Smooth muscle cell (in vitro differentiated cells): ENCODE measurements at regions not wholly inside any gene's neighbourhood (a gene's known extent, or its start where the extent isn't known, plus 50 kb on each side); places are given as distances from the start of the nearest gene placed in this dataset.

Experiments
- DNase-seq: peaks from one replicate; lab custom pipeline; 2025; ENCODE audit not compliant: unreplicated experiment; lab: John Stamatoyannopoulos, UW
- H2AFZ ChIP-seq: fragments of 200-600 bp; sonication (generic); 2 replicates; pipeline ENCODE4 v1.6.0; 2016; ENCODE audit warnings: antibody characterized with exemption, low read depth, mild to moderate bottlenecking
- H3F3A ChIP-seq: fragments of 200-600 bp; sonication (generic); 2 replicates; pipeline ENCODE4 v1.6.0; 2017; ENCODE audit warnings: antibody characterized with exemption, low read depth
- H3K27ac ChIP-seq: fragments of 200-600 bp; sonication (generic); 2 replicates; pipeline ENCODE4 v1.5.1; 2016; ENCODE audit warnings: low read depth, mild to moderate bottlenecking
- H3K27me3 ChIP-seq: fragments of 200-600 bp; sonication (generic); 2 replicates; pipeline ENCODE4 v1.6.1; 2016; ENCODE audit warnings: low read depth, mild to moderate bottlenecking
- H3K36me3 ChIP-seq: fragments of 200-600 bp; sonication (generic); 2 replicates; pipeline ENCODE4 v1.5.1; 2016; ENCODE audit warnings: low read depth
- H3K4me1 ChIP-seq: fragments of 200-600 bp; sonication (generic); 2 replicates; pipeline ENCODE4 v1.5.1; 2016; ENCODE audit warnings: low read depth
- H3K4me2 ChIP-seq: fragments of 200-600 bp; sonication (generic); 2 replicates; pipeline ENCODE4 v1.6.0; 2016; ENCODE audit warnings: mild to moderate bottlenecking
- H3K4me3 ChIP-seq: fragments of 200-600 bp; sonication (generic); 2 replicates; pipeline ENCODE4 v1.5.1; 2016; ENCODE audit warnings: mild to moderate bottlenecking
- H3K79me2 ChIP-seq: fragments of 200-600 bp; sonication (generic); 2 replicates; pipeline ENCODE4 v1.6.0; 2016; ENCODE audit warnings: low read depth, mild to moderate bottlenecking
- H3K9ac ChIP-seq: fragments of 200-600 bp; sonication (generic); 2 replicates; pipeline ENCODE4 v1.6.0; 2016; ENCODE audit warnings: low read depth
- H3K9me3 ChIP-seq: fragments of 200-600 bp; sonication (generic); replicated peaks from 2 replicates; pipeline ENCODE4 v1.5.1; 2016; ENCODE audit warnings: low read depth
- H4K20me1 ChIP-seq: fragments of 200-600 bp; sonication (generic); 2 replicates; pipeline ENCODE4 v1.6.0; 2016; ENCODE audit warnings: low read depth
- CTCF ChIP-seq: fragments of 200-600 bp; sonication (generic); IDR thresholded peaks from 2 replicates; pipeline ENCODE4 v1.5.1; 2017; ENCODE audit warnings: borderline replicate concordance, mild to moderate bottlenecking, antibody characterized with exemption; ENCODE audit not compliant: insufficient read depth, poor library complexity, severe bottlenecking
- WGBS: methylation state at CpG from one replicate; pipeline ENCODE4 v1.1.7; 2016; ENCODE audit warnings: low lambda C conversion rate; 5-methylcytosine and 5-hydroxymethylcytosine counted together

DNA sequence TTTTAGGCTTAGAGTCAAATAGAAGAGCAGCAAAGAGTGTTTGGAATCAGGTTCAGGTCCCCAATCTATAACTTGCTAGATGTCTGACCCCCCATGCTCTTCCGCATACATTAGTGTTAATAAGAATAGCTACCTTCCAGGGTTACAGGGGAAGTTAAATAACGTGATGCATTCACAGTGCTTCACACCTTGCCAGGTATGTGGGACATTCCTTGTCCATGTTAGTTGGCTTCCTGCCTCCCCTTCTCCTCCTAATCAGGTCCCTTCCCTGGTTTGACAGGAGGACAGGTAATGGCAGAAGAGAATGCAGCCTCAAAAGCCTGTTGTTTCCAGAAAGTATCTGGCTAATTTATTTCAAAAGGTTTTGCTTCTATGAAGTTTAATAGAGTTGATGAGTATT, 248.7 kb downstream of the MID1IP1 start:
- no peaks in the 10 kb centered on the region for H4K20me1 ChIP-seq
- H3K9ac ChIP-seq: no peak overlapping the region
- H3K4me1 ChIP-seq: no peaks in the 10 kb centered on the region
- H3K9me3 ChIP-seq: no peaks in the 10 kb centered on the region
- no peaks in the 10 kb centered on the region for H3K27me3 ChIP-seq
- no peak for TF ChIP-seq CTCF
- H2AFZ ChIP-seq: no peak overlapping the region
- H3K79me2 ChIP-seq: no peaks in the 10 kb centered on the region
- H3K27ac ChIP-seq: no peak overlapping the region
- no peak overlapping the region for H3K4me2 ChIP-seq
- no peaks in the 10 kb centered on the region for H3K36me3 ChIP-seq
- H3K4me3 ChIP-seq: no peak overlapping the region
- no peaks in the 10 kb centered on the region for H3F3A ChIP-seq
- 66% methylated on average over 2 of the region's 2 CpGs for WGBS
- DNase-seq: no peak

- H3K27me3 ChIP-seq: no peaks in the 10 kb centered on the region
- H3K27ac ChIP-seq: no peak overlapping the region
- no peak overlapping the region for H3K4me2 ChIP-seq
- no peak for DNase-seq
- H3K4me3 ChIP-seq: no peak overlapping the region
- no peak overlapping the region for H3K9ac ChIP-seq
- no peak for TF ChIP-seq CTCF
- no peaks in the 10 kb centered on the region for H3K36me3 ChIP-seq
- H3K4me1 ChIP-seq: no peaks in the 10 kb centered on the region
- no peak overlapping the region for H2AFZ ChIP-seq
- 86% methylated on average over 4 of the region's 4 CpGs for WGBS
- no peaks in the 10 kb centered on the region for H3K79me2 ChIP-seq
- no peaks in the 10 kb centered on the region for H4K20me1 ChIP-seq
- H3F3A ChIP-seq: no peaks in the 10 kb centered on the region
- no peaks in the 10 kb centered on the region for H3K9me3 ChIP-seq
Measured at GRCh38 chrX:39050427-39050826, 249.2 kb downstream of the MID1IP1 start.

- no peak for DNase-seq
- Histone ChIP-seq H3K27ac (no peak overlapping the region), H3K27me3 (no peaks in the 10 kb centered on the region), H3K4me1 (no peaks in the 10 kb centered on the region), H3K4me2 (no peak overlapping the region), H3K79me2 (no peaks in the 10 kb centered on the region), H3K9me3 (no peaks in the 10 kb centered on the region), H3K9ac (no peak overlapping the region), H3F3A (no peaks in the 10 kb centered on the region), H2AFZ (no peak overlapping the region), H3K4me3 (no peak overlapping the region), H4K20me1 (no peaks in the 10 kb centered on the region), H3K36me3 (no peaks in the 10 kb centered on the region)
- TF ChIP-seq CTCF: no peak
- WGBS: 79% methylated on average over 2 of the region's 2 CpGs
Measured at GRCh38 chrX:39052751-39053150, 251.5 kb downstream of the MID1IP1 start.

DNA sequence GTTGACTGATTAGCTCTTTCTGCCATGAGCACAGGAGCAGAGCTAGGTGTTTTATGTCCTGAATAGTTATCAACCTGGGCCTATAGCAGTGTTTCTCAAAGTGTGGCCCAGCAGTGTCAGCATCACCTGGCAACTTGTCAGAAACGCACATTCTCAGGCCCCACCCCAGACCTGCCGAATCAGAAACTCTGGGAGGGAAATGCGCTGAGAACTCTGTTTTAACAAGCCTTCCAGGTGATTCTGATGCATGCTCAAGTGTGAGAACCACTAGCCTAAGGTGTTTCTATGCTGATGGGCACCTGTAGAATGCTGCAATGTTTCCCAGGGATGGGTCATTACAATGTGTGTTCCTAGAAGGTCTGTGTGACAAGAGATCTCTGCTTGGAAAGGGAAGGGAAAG, 257.5 kb downstream of the MID1IP1 start:
- no peaks in the 10 kb centered on the region for H3K27me3 ChIP-seq
- no peak for DNase-seq
- H3K4me2 ChIP-seq: no peak overlapping the region
- H3K4me3 ChIP-seq: no peak overlapping the region
- no peaks in the 10 kb centered on the region for H3K36me3 ChIP-seq
- no peak overlapping the region for H3K27ac ChIP-seq
- no peak for TF ChIP-seq CTCF
- H3K9me3 ChIP-seq: no peaks in the 10 kb centered on the region
- H3K79me2 ChIP-seq: no peaks in the 10 kb centered on the region
- no peak overlapping the region for H3K9ac ChIP-seq
- WGBS: 71% methylated on average over 3 of the region's 3 CpGs
- H3F3A ChIP-seq: no peaks in the 10 kb centered on the region
- H3K4me1 ChIP-seq: no peaks in the 10 kb centered on the region
- no peak overlapping the region for H2AFZ ChIP-seq
- no peaks in the 10 kb centered on the region for H4K20me1 ChIP-seq
